GM18868 (cell line): ENCODE measurements at regions not wholly inside any gene's neighbourhood (a gene's known extent, or its start where the extent isn't known, plus 50 kb on each side); places are given as distances from the start of the nearest gene placed in this dataset.

ENCODE experiments used
- ATAC-seq: cut with Tn5 transposase; IDR thresholded peaks from one replicate; pipeline ENCODE4 v1.9.1; 2021; ENCODE audit warnings: mild to moderate bottlenecking, moderate library complexity; ENCODE audit not compliant: unreplicated experiment

- no peak for ATAC-seq
Measured at GRCh38 chr3:41026394-41027177, 172.7 kb upstream of the CTNNB1 start.

GRCh38 chr3:41029356-41029755 is 169.9 kb upstream of the CTNNB1 start:
- no peak for ATAC-seq

DNA sequence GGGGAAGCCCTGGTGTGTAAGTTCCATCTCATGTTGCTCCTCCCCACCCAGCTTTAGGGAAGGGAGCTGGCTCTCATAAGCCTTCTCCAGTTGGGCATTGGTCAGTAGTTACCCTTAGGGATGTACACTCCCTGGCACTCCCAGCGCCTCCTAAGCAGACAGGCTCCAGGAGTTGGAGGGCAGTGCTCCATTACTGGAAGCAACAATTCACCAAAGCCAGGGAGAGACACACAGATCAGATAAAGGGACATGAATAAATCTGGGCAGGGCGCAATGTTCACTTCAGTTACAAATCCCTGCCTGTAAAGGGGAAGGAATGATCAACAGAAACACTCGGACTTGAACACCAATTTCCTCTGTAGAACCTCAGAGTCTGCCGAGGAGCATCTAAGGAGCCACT is 169.1 kb upstream of the CTNNB1 start:
- ATAC-seq, result no peak

DNA sequence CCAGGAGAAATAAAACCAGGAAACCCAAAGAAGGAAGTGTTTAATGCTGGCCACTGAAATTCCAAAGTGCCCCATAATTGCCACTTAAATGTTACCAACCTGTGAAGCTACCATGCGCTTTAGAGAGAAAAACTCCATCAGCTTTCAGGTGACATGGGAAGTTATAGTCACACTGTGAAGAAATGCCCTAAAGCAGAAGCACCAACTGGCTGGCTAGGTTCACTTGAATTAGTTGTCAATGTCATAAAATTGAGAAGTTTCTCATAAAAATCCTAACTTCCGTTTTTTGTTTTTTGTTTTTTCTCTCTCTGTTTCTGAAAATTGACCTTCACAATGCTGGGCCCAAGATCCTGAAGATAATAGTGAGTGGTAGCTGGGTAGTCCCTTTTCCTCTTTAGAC is 167.9 kb upstream of the CTNNB1 start:
- no peak for ATAC-seq

GRCh38 chr3:41033956-41034519 is 165.3 kb upstream of the CTNNB1 start:
- no peak for ATAC-seq

- ATAC-seq, result no peak
Measured at GRCh38 chr3:41035456-41036022, 163.8 kb upstream of the CTNNB1 start.

- no peak for ATAC-seq
Measured at GRCh38 chr3:41037651-41038334, 161.5 kb upstream of the CTNNB1 start.

DNA sequence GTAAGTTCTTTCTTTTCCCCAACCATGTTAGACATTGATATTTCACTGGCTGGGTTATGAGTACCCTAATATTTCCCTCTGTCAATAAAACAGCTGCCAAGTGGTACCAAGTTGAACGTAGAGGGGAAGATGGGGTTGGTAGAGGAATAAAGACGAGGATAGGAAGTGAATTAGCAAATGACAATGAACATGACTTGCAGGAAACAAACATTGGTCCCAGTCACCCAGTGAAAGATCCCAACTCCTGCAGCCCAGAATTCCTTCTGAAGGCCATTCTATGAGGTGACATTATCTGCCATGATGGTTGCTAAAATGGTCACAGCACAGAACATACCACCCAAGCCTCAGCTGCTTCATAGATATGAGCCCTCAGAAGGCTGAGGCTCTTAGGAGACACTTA is 159.0 kb upstream of the CTNNB1 start:
- no peak for ATAC-seq

- ATAC-seq, result no peak
Measured at GRCh38 chr3:41041462-41041861, 157.8 kb upstream of the CTNNB1 start.

DNA sequence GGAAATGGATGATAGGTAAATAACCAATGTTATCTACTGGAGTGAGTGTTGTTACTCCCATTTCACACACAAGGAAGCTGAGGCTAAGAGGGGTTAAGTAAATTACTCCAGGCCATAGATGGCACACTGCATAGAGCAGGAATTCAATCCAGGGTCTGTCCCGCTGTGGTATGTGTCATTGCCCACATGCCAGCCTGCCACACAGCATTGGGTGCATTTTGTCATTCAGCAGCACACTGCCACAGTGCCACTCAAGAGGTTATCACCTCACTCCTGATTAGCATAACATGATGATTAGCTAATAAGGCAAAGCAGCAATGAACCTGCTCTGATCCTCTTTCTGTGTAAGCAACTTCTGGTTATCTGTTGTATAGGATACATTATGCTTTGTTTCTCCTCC is 157.4 kb upstream of the CTNNB1 start:
- ATAC-seq, result no peak

DNA sequence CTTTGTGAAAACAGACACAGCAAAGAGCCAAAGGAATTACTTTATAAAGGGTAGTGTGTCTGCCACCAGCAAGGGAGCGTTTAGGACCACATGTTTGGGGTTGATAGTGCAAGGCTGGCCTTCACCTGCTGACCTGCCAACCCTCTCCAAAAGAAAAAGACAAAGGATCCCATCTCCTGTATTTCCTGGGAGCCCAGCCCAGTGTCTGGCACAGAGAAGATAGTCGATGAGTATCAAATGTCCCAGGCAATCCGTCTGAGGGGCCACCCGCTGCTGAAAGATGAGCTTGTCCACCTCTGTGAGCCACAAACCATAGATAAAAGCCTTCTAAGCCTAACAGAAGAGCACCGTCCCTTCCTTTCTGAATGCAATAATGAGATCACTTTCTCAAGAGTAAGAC is 154.8 kb upstream of the CTNNB1 start:
- no peak for ATAC-seq

DNA sequence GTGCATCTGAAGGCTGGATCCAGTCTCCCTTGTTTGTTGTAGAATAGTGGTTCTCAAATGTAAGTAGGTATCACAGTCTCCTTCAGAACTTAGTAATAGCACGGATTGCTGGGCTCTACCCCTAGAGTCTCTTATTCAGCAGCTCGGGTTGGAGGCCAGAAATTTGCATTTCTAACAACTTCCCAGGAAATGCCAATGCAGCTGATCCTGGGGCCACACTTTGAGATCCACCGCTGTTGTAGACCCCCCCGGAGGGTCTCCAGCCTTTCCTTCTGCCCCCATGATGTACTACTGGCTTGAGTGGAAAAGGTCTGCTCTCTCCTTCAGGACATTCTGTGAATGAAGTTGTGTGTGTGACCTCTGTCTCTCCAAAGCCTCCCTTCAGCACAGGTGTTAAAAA is 153.8 kb upstream of the CTNNB1 start:
- no peak for ATAC-seq

DNA sequence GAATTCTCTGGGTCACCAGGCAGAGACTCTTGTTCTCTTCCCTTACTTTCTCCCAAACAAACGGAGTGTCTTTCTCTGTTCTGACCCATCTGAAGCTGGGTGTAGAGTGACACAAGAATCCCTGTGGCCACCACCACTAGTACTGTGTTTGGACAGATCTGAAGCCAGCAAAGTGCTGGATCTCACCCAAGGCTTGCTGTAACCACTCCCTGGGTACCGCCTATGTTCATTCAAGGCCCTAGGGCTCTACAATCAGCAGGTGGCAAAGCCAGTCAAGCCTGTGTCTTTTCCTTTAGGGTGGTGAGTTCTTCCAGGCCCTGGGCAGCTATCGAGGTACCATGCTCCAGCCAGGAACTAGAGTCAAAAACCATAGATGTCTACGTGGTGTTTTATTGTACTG is 149.2 kb upstream of the CTNNB1 start:
- ATAC-seq, result no peak

DNA sequence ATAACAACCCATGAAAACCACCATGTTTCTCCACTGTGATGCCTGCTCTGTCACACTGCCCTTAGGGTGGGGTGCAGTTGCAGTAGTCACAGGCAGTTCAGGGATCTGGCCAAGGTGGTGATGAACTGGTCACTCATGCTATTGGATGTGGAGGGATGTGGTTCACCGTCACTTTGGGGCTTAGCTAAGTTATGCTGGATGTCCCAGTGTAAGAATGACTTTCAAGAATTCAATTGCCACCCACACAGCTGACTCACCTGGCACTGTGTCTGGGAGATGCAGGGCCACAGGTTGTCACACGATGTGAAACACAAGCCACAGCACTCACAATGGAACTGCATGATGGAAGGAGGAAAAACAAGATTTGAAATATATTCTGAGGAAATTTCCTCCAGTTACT is 146.1 kb upstream of the CTNNB1 start:
- no peak for ATAC-seq

DNA sequence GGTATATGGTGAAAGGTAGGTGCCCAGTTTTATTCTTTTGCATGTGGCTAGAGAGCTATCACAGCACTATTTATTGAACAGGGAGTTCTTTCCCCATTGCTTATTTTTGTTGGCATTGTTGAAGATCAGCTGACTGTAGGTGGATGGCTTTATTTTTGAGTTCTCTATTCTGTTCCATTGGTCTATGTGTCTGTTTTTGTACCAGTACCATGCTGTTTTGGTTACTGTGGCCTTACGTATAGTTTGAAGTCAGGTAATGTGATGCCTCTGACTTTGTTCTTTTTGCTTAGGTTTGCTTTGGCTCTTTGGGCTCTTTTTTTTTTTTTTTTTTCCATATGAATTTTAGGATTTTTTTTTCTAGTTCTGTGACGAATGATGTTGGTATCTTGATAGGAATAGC is 139.2 kb upstream of the CTNNB1 start:
- no peak for ATAC-seq

GRCh38 chr3:41064070-41064469 is 135.2 kb upstream of the CTNNB1 start:
- ATAC-seq, result no peak

- ATAC-seq, result no peak
Measured at GRCh38 chr3:41064526-41064925, 134.8 kb upstream of the CTNNB1 start.

- no peak for ATAC-seq
Measured at GRCh38 chr3:41065340-41065739, 134.0 kb upstream of the CTNNB1 start.

- ATAC-seq, result no peak
Measured at GRCh38 chr3:41073190-41073589, 126.1 kb upstream of the CTNNB1 start.

DNA sequence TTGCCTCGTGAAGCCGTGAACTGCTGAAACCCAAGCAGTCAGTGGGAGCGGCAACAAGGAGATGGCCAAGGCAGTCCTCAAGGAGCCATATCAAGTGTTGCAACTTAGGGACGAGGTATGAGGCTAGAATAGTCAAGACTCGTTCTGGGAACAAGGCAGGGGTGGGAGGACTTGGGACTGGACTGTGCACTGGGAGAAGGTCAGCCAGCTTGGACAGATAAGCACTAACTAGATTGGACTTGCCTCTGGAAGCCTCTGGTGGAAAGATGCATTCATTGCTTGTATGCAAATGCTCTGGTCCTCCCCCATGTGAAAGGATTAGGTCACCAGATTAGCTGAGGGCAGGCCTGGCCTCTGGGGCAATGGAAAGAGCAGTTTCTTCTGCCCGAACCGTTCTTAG is 123.3 kb upstream of the CTNNB1 start:
- ATAC-seq, result no peak

GRCh38 chr3:41076399-41076798 is 122.9 kb upstream of the CTNNB1 start:
- no peak for ATAC-seq

DNA sequence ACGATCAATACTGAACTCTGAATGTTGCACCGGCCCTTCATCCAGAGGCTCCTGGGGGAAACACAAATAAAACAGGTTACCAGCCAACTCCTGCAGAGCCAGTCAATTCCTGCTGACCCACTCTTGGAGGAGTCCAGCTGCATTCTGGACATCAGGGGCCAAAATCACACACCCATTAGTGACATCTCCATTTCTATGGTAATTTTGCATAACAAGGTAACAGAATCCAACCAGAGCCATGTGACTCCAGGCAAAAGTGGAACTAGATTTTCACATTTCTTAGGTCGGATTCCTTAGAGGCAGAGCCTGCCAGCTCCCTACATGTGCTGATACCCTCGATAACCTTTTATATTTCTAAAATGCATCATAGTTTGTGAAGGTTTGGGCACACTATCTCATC is 119.2 kb upstream of the CTNNB1 start:
- no peak for ATAC-seq
